HCT116 (cell line): ENCODE measurements at regions not wholly inside any gene's neighbourhood (a gene's known extent, or its start where the extent isn't known, plus 50 kb on each side); places are given as distances from the start of the nearest gene placed in this dataset.

ENCODE experiments used
- ATAC-seq: fragments of 200-7000 bp; cut with Tn5 transposase; 2 replicates; pipeline ENCODE4 v1.9.1; 2020; ENCODE audit warnings: mild to moderate bottlenecking, moderate library complexity
- BruUV-seq: library from RNA; stranded (reverse); fragments of 400-500 nt; replicated peaks from 2 replicates; lab custom pipeline; 2021; lab: Mats Ljungman, UMichigan
- CTCF ChIA-PET: fragments of 300-600 bp; sonication (Branson Sonifier 250); formaldehyde crosslinking; loops from one replicate; lab custom pipeline; 2021; ENCODE audit warnings: antibody characterized with exemption; lab: Charles Lee
- POLR2A ChIA-PET: fragments of 300-600, 350-600 bp; sonication (Branson Sonifier 250); formaldehyde crosslinking; loops from one replicate; lab custom pipeline; 2021; ENCODE audit warnings: antibody characterized with exemption; lab: Charles Lee
- RAD21 ChIA-PET, 2 experiments: fragments of 300-600 bp; sonication (Branson Sonifier 250); formaldehyde crosslinking; loops; one replicate each; lab custom pipeline; 2023; ENCODE audit warnings: low total read pairs in 2 of 2; ENCODE audit not compliant: uncharacterized antibody in 2 of 2, unreplicated experiment in 2 of 2, low non-redundant PET in 1 of 2; lab: Charles Lee
- DNase-seq: peaks from one replicate; pipeline ENCODE4 v3.0.0-alpha.2; 2010; ENCODE audit warnings: low read depth, low spot score
- H2AFZ ChIP-seq: fragments of 200-600 bp; shearing (Covaris generic), sonication (generic); 2 replicates; pipeline ENCODE4 v1.6.1; 2017; ENCODE audit warnings: low read depth, mixed run types, mixed read lengths, antibody characterized with exemption, low read length; ENCODE audit not compliant: poor library complexity, severe bottlenecking
- H3K27ac ChIP-seq: 2 replicates; pipeline ENCODE4 v1.5.1; 2012; ENCODE audit warnings: low read depth, low read length
- H3K27me3 ChIP-seq: fragments of 200-600 bp; sonication (generic); 2 replicates; pipeline ENCODE4 v1.6.1; 2016; ENCODE audit warnings: mixed run types, low read length, mixed read lengths; ENCODE audit not compliant: insufficient read depth
- H3K36me3 ChIP-seq, 2 experiments: fragments of 200-500 bp in 1 of 2; fragments of 200-600 bp in 1 of 2; sonication (Bioruptor generic) in 1 of 2; sonication (generic) in 1 of 2; 2 replicates each; pipeline versions ENCODE4 v1.5.1 to v1.6.1; 2014 to 2016; ENCODE audit warnings: low read length in 2 of 2, inconsistent platforms in 1 of 2, mixed read lengths in 1 of 2, mixed run types in 1 of 2; ENCODE audit not compliant: insufficient read depth in 2 of 2, control insufficient read depth in 1 of 2
- H3K4me1 ChIP-seq, 2 experiments: fragments of 200-600 bp in 1 of 2; sonication (generic) in 1 of 2; 2 replicates each; pipeline versions ENCODE4 v1.5.1 to v1.6.1; 2012 to 2017; ENCODE audit warnings: low read length in 2 of 2, inconsistent platforms in 1 of 2, mild to moderate bottlenecking in 1 of 2, mixed read lengths in 1 of 2, mixed run types in 1 of 2, moderate library complexity in 1 of 2; ENCODE audit not compliant: insufficient read depth in 2 of 2, control insufficient read depth in 1 of 2
- H3K4me2 ChIP-seq: fragments of 200-600 bp; sonication (generic); 2 replicates; pipeline ENCODE4 v1.6.1; 2017; ENCODE audit warnings: mixed run types, low read length, mixed read lengths
- H3K4me3 ChIP-seq, 2 experiments: fragments of 200-600 bp in 1 of 2; sonication (generic) in 1 of 2; replicated peaks in 1 of 2; 2 replicates each; pipeline ENCODE4 v1.5.1; 2011 to 2016; ENCODE audit warnings: low read length in 2 of 2, control low read depth in 1 of 2, low read depth in 1 of 2, mild to moderate bottlenecking in 1 of 2, mixed read lengths in 1 of 2, mixed run types in 1 of 2
- H3K79me2 ChIP-seq: fragments of 200-600 bp; sonication (generic); 2 replicates; pipeline ENCODE4 v1.6.1; 2017; ENCODE audit warnings: mild to moderate bottlenecking, mixed run types, low read length, moderate library complexity, mixed read lengths; ENCODE audit not compliant: insufficient read depth
- H3K9ac ChIP-seq: fragments of 200-600 bp; sonication (generic); 2 replicates; pipeline ENCODE4 v1.6.1; 2016; ENCODE audit warnings: low read length, mixed read lengths
- H3K9me2 ChIP-seq: fragments of 200-600 bp; sonication (generic), shearing (Covaris generic); 2 replicates; pipeline ENCODE4 v1.6.1; 2017; ENCODE audit warnings: mixed run types, mild to moderate bottlenecking, moderate library complexity; ENCODE audit not compliant: insufficient read depth
- H3K9me3 ChIP-seq, 2 experiments: fragments of 200-500 bp in 1 of 2; fragments of 200-600 bp in 1 of 2; sonication (Bioruptor generic) in 1 of 2; sonication (generic) in 1 of 2; 2 replicates each; pipeline ENCODE4 v1.6.1; 2014 to 2017; ENCODE audit warnings: low read length in 2 of 2, mixed read lengths in 2 of 2, inconsistent platforms in 1 of 2, low read depth in 1 of 2, mild to moderate bottlenecking in 1 of 2, mixed run types in 1 of 2, moderate library complexity in 1 of 2; ENCODE audit not compliant: control insufficient read depth in 1 of 2, insufficient read depth in 1 of 2
- H4K20me1 ChIP-seq: fragments of 200-600 bp; sonication (generic), shearing (Covaris generic); 2 replicates; pipeline ENCODE4 v1.6.1; 2017; ENCODE audit warnings: mixed run types, mild to moderate bottlenecking, moderate library complexity; ENCODE audit not compliant: insufficient read depth
- ATF3 ChIP-seq: IDR thresholded peaks from 2 replicates; pipeline ENCODE4 v1.6.1; 2012
- CBX3 ChIP-seq: IDR thresholded peaks from 2 replicates; pipeline ENCODE4 v1.6.1; 2012; ENCODE audit warnings: low read depth
- CEBPB ChIP-seq: IDR thresholded peaks from 2 replicates; pipeline ENCODE4 v1.6.1; 2012; ENCODE audit warnings: low read depth
- EZH2 ChIP-seq: fragments of 200-600 bp; sonication (generic); IDR thresholded peaks from 2 replicates; pipeline ENCODE4 v1.6.1; 2017; ENCODE audit warnings: antibody characterized with exemption, mixed run types
- EZH2phosphoT487 ChIP-seq: fragments of 200-600 bp; IDR thresholded peaks from 2 replicates; pipeline ENCODE4 v1.6.1; 2018; ENCODE audit warnings: antibody characterized with exemption, borderline replicate concordance
- JUND ChIP-seq: IDR thresholded peaks from 2 replicates; pipeline ENCODE4 v1.6.1; 2012
- MAX ChIP-seq: IDR thresholded peaks from 2 replicates; pipeline ENCODE4 v1.6.1; 2012
- POLR2A ChIP-seq: IDR thresholded peaks from 2 replicates; pipeline ENCODE4 v1.7.0; 2011; ENCODE audit warnings: borderline replicate concordance; ENCODE audit not compliant: insufficient read depth, insufficient read length; ENCODE audit errors: extremely low read depth
- POLR2AphosphoS5 ChIP-seq: IDR thresholded peaks from 2 replicates; pipeline ENCODE4 v1.6.1; 2011; ENCODE audit warnings: mild to moderate bottlenecking, low read depth, low read length, moderate library complexity
- SIN3A ChIP-seq: IDR thresholded peaks from 2 replicates; pipeline ENCODE4 v1.6.1; 2012; ENCODE audit warnings: low read depth
- SP1 ChIP-seq: IDR thresholded peaks from 2 replicates; pipeline ENCODE4 v1.6.1; 2012; ENCODE audit warnings: low read depth
- SRF ChIP-seq: IDR thresholded peaks from 2 replicates; pipeline ENCODE4 v1.6.1; 2012; ENCODE audit warnings: low read depth
- TCF7L2 ChIP-seq: IDR thresholded peaks from 2 replicates; pipeline ENCODE4 v1.7.0; 2011; ENCODE audit warnings: borderline replicate concordance, inconsistent platforms; ENCODE audit not compliant: insufficient read depth, insufficient read length; ENCODE audit errors: extremely low read depth
- YY1 ChIP-seq: IDR thresholded peaks from 2 replicates; pipeline ENCODE4 v1.6.1; 2011; ENCODE audit warnings: low read length, low read depth, moderate library complexity, mild to moderate bottlenecking; ENCODE audit not compliant: insufficient replicate concordance; ENCODE audit errors: extremely low read depth
- ZBTB33 ChIP-seq: IDR thresholded peaks from 2 replicates; pipeline ENCODE4 v1.6.1; 2011; ENCODE audit warnings: mild to moderate bottlenecking, low read length, moderate library complexity; ENCODE audit not compliant: insufficient replicate concordance; ENCODE audit errors: extremely low read depth
- ZFX ChIP-seq: fragments of 450-650 bp; IDR thresholded peaks from 2 replicates; pipeline ENCODE4 v1.6.1; 2017
- ZNF274 ChIP-seq: fragments of 200-500 bp; sonication (Bioruptor generic); IDR thresholded peaks from 2 replicates; pipeline ENCODE4 v1.6.1; 2014; ENCODE audit warnings: mild to moderate bottlenecking, low read depth, low read length, inconsistent platforms
- intact Hi-C: fragments of 100-400 bp; cut with micrococcal nuclease; formaldehyde crosslinking; loops from 2 replicates; pipeline ENCODE4 v1.10.0; 2022

- Histone ChIP-seq H3K27me3 (no peaks in the 10 kb centered on the region), H2AFZ (no peak overlapping the region), H3K4me3 (no peak overlapping the region), H3K9ac (no peak overlapping the region), H3K36me3 (no peaks in the 10 kb centered on the region), H3K9me2 (no peaks in the 10 kb centered on the region), H3K27ac (no peak overlapping the region)
- RAD21 ChIA-PET, result no interaction called here
- ATAC-seq, result no peak
- no peak for TF ChIP-seq MAX
- TF ChIP-seq CBX3, result no peak
- no peak for TF ChIP-seq JUND
- no peak for TF ChIP-seq SIN3A
- TF ChIP-seq YY1, result no peak
- no peak for TF ChIP-seq SP1
- TF ChIP-seq TCF7L2, result no peak
- TF ChIP-seq ZFX, result no peak
- TF ChIP-seq EZH2, result no peak
- TF ChIP-seq, all 23 proteins: peak for 0
- Histone ChIP-seq H3K9me3 (peaks cover 9 to 20% of the 10 kb centered on the region in 2 experiments; a peak in 2 of 4 replicates), H3K4me1 (no peaks in the 10 kb centered on the region), H4K20me1 (no peaks in the 10 kb centered on the region), H3K4me2 (no peak overlapping the region), H3K79me2 (no peaks in the 10 kb centered on the region)
- no peak for DNase-seq
- ChIA-PET POLR2A (no interaction called here), CTCF (no interaction called here)
- intact Hi-C loops, result no loop called here
- no TSS peak for BruUV-seq
These were observed 497.6 kb upstream of the TCF4 start for GRCh38 chr18:56085551-56085950.

- Histone ChIP-seq H3K79me2 (no peaks in the 10 kb centered on the region), H3K4me1 (no peaks in the 10 kb centered on the region), H3K9me3 (peaks cover 9 to 27% of the 10 kb centered on the region in 2 experiments; a peak in 3 of 4 replicates), H3K9ac (no peak overlapping the region), H2AFZ (no peak overlapping the region), H3K27me3 (no peaks in the 10 kb centered on the region), H3K9me2 (no peaks in the 10 kb centered on the region), H4K20me1 (no peaks in the 10 kb centered on the region), H3K4me3 (no peak overlapping the region), H3K36me3 (no peaks in the 10 kb centered on the region), H3K27ac (no peak overlapping the region), H3K4me2 (no peak overlapping the region)
- DNase-seq, result no peak
- no peak for ATAC-seq
- intact Hi-C loops, result no loop called here
- POLR2A ChIA-PET, result no interaction called here
- CTCF ChIA-PET, result no interaction called here
- BruUV-seq, result no TSS peak
- RAD21 ChIA-PET, result no interaction called here
- no peak for TF ChIP-seq ATF3
- TF ChIP-seq ZBTB33, result no peak
- TF ChIP-seq SRF, result no peak
- no peak for TF ChIP-seq JUND
- no peak for TF ChIP-seq EZH2phosphoT487
- no peak for TF ChIP-seq SIN3A
- no peak for TF ChIP-seq CBX3
- no peak for TF ChIP-seq CEBPB
- no peak for TF ChIP-seq SP1
- TF ChIP-seq ZFX, result no peak
- no peak for TF ChIP-seq EZH2
- no peak for TF ChIP-seq ZNF274
- TF ChIP-seq TCF7L2, result no peak
- TF ChIP-seq POLR2A, result no peak
- no peak for TF ChIP-seq POLR2AphosphoS5
These were observed 495.7 kb upstream of the TCF4 start for GRCh38 chr18:56083523-56084287.
